ENCODE measurements at regions not wholly inside any gene's neighbourhood (a gene's known extent, or its start where the extent isn't known, plus 50 kb on each side); places are given as distances from the start of the nearest gene placed in this dataset.

GRCh38 chr9:108150736-108151586 is 661.4 kb upstream of the KLF4 start:
- DNase-seq (ENCODE audit: low spot score): no peak

GRCh38 chr9:108149326-108149725 is 659.8 kb upstream of the KLF4 start:
- no peak for DNase-seq (ENCODE audit: low spot score)

- peak; percentile 88 for DNase-seq (ENCODE audit: low spot score)
Measured at GRCh38 chr9:108142504-108143201, 653.1 kb upstream of the KLF4 start.

- no peak for DNase-seq (ENCODE audit: low spot score)
Measured at GRCh38 chr9:108142142-108142503, 652.6 kb upstream of the KLF4 start.

- no peak for DNase-seq (ENCODE audit: low spot score)
Measured at GRCh38 chr9:108139900-108140299, 650.3 kb upstream of the KLF4 start.

GRCh38 chr9:108138516-108138915 is 648.9 kb upstream of the KLF4 start:
- DNase-seq (ENCODE audit: low spot score): no peak

- DNase-seq (ENCODE audit: low spot score): no peak
Measured at GRCh38 chr9:108136656-108137055, 647.1 kb upstream of the KLF4 start.

GRCh38 chr9:108134486-108135128 is 645.0 kb upstream of the KLF4 start:
- no peak for DNase-seq (ENCODE audit: low spot score)

- no peak for DNase-seq (ENCODE audit: low spot score)
Measured at GRCh38 chr9:108133680-108134079, 644.1 kb upstream of the KLF4 start.

GRCh38 chr9:108133101-108133500 is 643.5 kb upstream of the KLF4 start:
- DNase-seq (ENCODE audit: low spot score): no peak

- no peak for DNase-seq (ENCODE audit: low spot score)
Measured at GRCh38 chr9:108130905-108131304, 641.3 kb upstream of the KLF4 start.

GRCh38 chr9:108125625-108126024 is 636.1 kb upstream of the KLF4 start:
- no peak for DNase-seq (ENCODE audit: low spot score)

- no peak for DNase-seq (ENCODE audit: low spot score)
Measured at GRCh38 chr9:108119530-108120113, 630.1 kb upstream of the KLF4 start.

- DNase-seq (ENCODE audit: low spot score): no peak
Measured at GRCh38 chr9:108117795-108118194, 628.2 kb upstream of the KLF4 start.

GRCh38 chr9:108117306-108117705 is 627.7 kb upstream of the KLF4 start:
- no peak for DNase-seq (ENCODE audit: low spot score)

- no peak for DNase-seq (ENCODE audit: low spot score)
Measured at GRCh38 chr9:108113596-108113995, 624.0 kb upstream of the KLF4 start.

GRCh38 chr9:108109927-108110690 is 620.5 kb upstream of the KLF4 start:
- DNase-seq (ENCODE audit: low spot score): no peak

GRCh38 chr9:108108852-108109448 is 619.4 kb upstream of the KLF4 start:
- DNase-seq (ENCODE audit: low spot score): no peak

GRCh38 chr9:108108280-108108851 is 618.8 kb upstream of the KLF4 start:
- DNase-seq (ENCODE audit: low spot score): no peak

- no peak for DNase-seq (ENCODE audit: low spot score)
Measured at GRCh38 chr9:108105885-108106284, 616.3 kb upstream of the KLF4 start.

GRCh38 chr9:108104991-108105390 is 615.4 kb upstream of the KLF4 start:
- no peak for DNase-seq (ENCODE audit: low spot score)
